SK-MEL-5 (cell line): ENCODE measurements at regions not wholly inside any gene's neighbourhood (a gene's known extent, or its start where the extent isn't known, plus 50 kb on each side); places are given as distances from the start of the nearest gene placed in this dataset.
A peak's percentile ranks its signal among the peaks of the same experiment; 100 is the strongest.
"Not testable (repeated sequence)": the region's sequence is repeated elsewhere in the genome, so short reads cannot be mapped to it uniquely, and the experiment has no call there.

Source experiments
- DNase-seq: peaks from one replicate; pipeline ENCODE4 v3.0.0-alpha.2; 2016; ENCODE audit warnings: low read depth, low spot score
- in situ Hi-C: cut with HindIII; loops from 2 replicates; pipeline ENCODE4 v1.10.0; 2016; ENCODE audit warnings: low sequenced_read_pairs, high pct_unique_total_duplicates, low pct_unique_long_range_greater_than_20kb

GRCh38 chr3:90056281-90057032 is 949.0 kb downstream of the EPHA3 start:
- no peak for DNase-seq
- in situ Hi-C loops: no loop called here

GRCh38 chr3:90062016-90062415 is 954.6 kb downstream of the EPHA3 start:
- in situ Hi-C loops: no loop called here

GRCh38 chr3:90062631-90063200 is 955.3 kb downstream of the EPHA3 start:
- in situ Hi-C loops: no loop called here
- no peak for DNase-seq

More at GRCh38 chr3:90062016-90062415, 954.6 kb downstream of the EPHA3 start:
- DNase-seq: no peak

- in situ Hi-C loops: no loop called here
- DNase-seq: no peak
Observed at GRCh38 chr3:90068783-90069182, 961.4 kb downstream of the EPHA3 start.

GRCh38 chr3:90069748-90070147 is 962.3 kb downstream of the EPHA3 start:
- DNase-seq: no peak
- in situ Hi-C loops: no loop called here

- in situ Hi-C loops: no loop called here
- no peak for DNase-seq
Observed at GRCh38 chr3:90076136-90076535, 968.7 kb downstream of the EPHA3 start.

- no peak for DNase-seq
- in situ Hi-C loops: no loop called here
Observed at GRCh38 chr3:90080988-90081387, 973.6 kb downstream of the EPHA3 start.

GRCh38 chr3:90086297-90086696 is 978.9 kb downstream of the EPHA3 start:
- in situ Hi-C loops, DNase-seq: not testable (repeated sequence)

- in situ Hi-C loops: no loop called here
- DNase-seq: no peak
Observed at GRCh38 chr3:90087703-90088102, 980.3 kb downstream of the EPHA3 start.

GRCh38 chr3:90091549-90091948 is 984.1 kb downstream of the EPHA3 start:
- in situ Hi-C loops: no loop called here
- DNase-seq: peak; percentile 59

- peak; percentile 66 for DNase-seq
- in situ Hi-C loops: no loop called here
Observed at GRCh38 chr3:90092994-90093393, 985.6 kb downstream of the EPHA3 start.

- DNase-seq: peak; percentile 27
- in situ Hi-C loops: no loop called here
Observed at GRCh38 chr3:90095811-90096210, 988.4 kb downstream of the EPHA3 start.

- in situ Hi-C loops: no loop called here
- no peak for DNase-seq
Observed at GRCh38 chr3:90099493-90099892, 992.1 kb downstream of the EPHA3 start.

- in situ Hi-C loops: no loop called here
- DNase-seq: no peak
Observed at GRCh38 chr3:90102146-90102545, 994.7 kb downstream of the EPHA3 start.

- in situ Hi-C loops: no loop called here
Observed at GRCh38 chr3:90121326-90121725, 1013.9 kb downstream of the EPHA3 start.

GRCh38 chr3:90128391-90128790 is 1021.0 kb downstream of the EPHA3 start:
- no peak for DNase-seq

More at GRCh38 chr3:90121326-90121725, 1013.9 kb downstream of the EPHA3 start:
- DNase-seq: no peak

GRCh38 chr3:90129730-90130129 is 1022.3 kb downstream of the EPHA3 start:
- DNase-seq: no peak
- in situ Hi-C loops: no loop called here

More at GRCh38 chr3:90128391-90128790, 1021.0 kb downstream of the EPHA3 start:
- in situ Hi-C loops: no loop called here

- no peak for DNase-seq
- in situ Hi-C loops: no loop called here
Observed at GRCh38 chr3:90132197-90132596, 1024.8 kb downstream of the EPHA3 start.

- in situ Hi-C loops: no loop called here
- DNase-seq: no peak
Observed at GRCh38 chr3:90134090-90134489, 1026.7 kb downstream of the EPHA3 start.
